Left lobe of liver (tissue), 2 donors: ENCODE measurements at regions not wholly inside any gene's neighbourhood (a gene's known extent, or its start where the extent isn't known, plus 50 kb on each side); places are given as distances from the start of the nearest gene placed in this dataset.
A peak's percentile ranks its signal among the peaks of the same experiment; 100 is the strongest.

Source experiments
- ATAC-seq: fragments of 200-7000 bp; cut with Tn5 transposase; one replicate; pipeline ENCODE4 v1.9.1; 2020; ENCODE audit warnings: mild to moderate bottlenecking, moderate library complexity
- DNase-seq: peaks from one replicate; pipeline ENCODE4 v3.0.0-alpha.2; 2020; ENCODE audit warnings: low spot score
- donor health status: DM: no; HTN: no; CAD: no; lungs with moderate emphysema.
- donor health status: DM: no; HTN: yes; CAD: no.

DNA sequence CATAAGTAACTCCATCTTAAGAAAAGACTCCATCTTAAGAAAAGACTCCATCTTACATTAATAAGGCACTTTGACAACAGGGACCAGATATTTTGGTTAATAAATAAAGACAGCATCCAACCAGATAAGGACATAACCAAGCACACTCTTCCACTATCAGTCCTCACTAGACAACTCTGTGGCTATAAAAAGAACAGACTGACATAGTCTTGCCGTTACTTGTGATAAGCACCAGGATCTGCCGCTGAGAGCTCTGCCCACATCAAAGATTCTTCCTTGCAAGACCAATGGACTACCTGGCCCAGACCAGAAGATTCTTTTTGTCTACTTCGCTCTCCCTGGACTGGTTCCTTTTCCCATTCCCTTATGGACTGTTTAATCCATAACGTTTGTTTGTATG is 667.4 kb downstream of the NYAP2 start:
- ATAC-seq: no peak
- no peak for DNase-seq

DNA sequence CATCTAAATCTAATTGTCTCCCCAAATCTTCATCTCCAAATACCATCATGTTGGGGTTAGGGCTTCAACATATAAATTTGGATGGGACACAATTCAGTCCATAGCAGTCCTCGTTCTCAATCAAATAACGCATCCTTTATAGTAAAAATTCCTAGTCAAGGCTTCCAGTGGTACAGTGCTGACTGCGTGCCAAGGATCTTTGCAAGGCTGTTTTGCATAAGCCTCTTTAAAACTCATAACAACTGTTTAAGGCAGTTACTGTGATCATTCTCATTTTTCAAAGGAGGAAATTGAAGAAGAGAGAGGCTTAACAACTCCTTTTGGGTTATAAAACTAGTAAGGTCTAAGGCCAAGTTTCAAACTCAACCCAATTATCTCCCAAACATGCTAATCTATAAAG is 666.9 kb downstream of the NYAP2 start:
- ATAC-seq (no peak), DNase-seq (no peak)

- ATAC-seq (no peak), DNase-seq (no peak)
Measured at GRCh38 chr2:226064932-226065570, 665.5 kb downstream of the NYAP2 start.

DNA sequence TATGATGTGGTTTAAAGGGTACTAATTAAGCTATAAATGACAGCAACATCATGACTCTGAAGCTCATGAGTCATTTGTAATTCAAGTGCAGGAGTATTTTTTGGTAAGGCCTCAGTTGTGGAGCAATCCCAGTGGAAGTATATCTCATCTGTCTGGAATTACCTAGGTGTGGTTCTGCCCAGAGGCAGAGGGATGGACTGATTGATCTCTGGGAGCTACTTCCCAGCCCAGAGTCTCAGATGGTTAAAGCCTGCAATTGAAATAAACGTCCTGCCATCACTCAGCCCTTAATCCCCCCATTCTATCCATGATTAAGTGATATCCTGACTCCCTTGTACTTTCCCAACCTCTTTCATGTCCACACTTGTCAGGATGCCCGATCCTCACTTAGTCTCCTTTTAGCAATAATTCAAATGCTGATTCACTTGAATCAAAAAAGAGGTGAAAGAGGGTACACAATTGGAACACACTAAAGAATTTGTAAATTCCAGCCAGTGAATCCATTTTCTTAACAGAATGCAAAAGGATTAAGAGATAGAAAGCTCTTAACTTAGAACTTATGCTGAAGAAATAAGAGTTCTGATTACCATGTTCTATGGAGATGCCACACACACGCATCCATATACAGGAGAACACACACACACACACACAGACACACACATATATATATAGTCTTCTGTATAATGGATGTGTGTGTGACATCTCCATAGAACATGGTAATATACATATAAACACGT is 664.4 kb downstream of the NYAP2 start:
- ATAC-seq: no peak
- no peak for DNase-seq

DNA sequence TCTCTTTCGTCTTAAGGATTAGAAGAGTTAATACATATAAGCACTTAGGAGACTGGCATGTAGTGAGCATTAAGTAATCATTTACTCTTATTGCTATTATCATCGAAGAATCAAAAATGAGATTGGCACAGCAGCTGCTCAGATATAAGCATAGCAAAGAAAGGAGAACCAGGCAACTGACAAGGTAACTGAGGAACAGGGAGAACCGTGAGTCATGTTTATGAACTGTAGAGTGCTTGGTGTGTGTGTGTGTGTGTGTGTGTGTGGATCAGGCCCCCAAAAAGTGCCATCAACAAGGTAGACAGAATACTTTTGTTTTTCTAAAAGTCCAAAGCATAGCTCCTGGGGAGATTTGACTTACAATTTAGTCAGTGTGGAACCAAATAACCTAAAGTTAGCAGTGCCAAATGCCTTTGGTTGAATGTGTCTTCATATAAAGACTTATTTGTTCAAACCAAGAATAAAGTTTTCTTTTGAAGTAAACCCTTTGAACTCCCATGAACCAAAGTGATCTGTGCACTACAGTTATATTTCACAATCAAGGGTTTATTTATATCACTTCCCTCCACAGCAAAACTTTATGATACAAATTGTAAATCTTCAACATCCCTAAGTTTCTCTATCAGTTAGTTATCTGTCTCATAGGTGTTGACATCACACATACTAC is 660.6 kb downstream of the NYAP2 start:
- no peak for ATAC-seq
- no peak for DNase-seq

DNA sequence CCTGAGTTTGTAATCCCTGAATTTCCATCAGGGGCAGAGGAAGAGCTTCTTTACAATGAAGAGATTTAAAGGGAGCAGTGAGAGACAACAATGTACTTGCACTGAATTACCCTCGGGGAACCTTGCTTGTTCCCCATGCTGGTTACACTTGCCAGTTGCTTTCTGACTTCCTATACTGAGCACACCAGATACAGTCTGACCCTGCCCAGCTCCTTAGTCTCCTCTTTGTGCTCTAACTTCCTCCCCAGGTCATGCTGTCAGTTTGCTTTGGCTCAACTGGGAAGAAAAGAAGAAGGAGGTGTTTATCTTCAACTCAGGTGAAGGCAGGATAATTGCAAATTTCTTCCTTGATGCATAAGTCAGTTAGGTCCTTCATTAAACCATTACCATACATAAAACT is 658.4 kb downstream of the NYAP2 start:
- no peak for DNase-seq
- ATAC-seq: peak; percentile 34

DNA sequence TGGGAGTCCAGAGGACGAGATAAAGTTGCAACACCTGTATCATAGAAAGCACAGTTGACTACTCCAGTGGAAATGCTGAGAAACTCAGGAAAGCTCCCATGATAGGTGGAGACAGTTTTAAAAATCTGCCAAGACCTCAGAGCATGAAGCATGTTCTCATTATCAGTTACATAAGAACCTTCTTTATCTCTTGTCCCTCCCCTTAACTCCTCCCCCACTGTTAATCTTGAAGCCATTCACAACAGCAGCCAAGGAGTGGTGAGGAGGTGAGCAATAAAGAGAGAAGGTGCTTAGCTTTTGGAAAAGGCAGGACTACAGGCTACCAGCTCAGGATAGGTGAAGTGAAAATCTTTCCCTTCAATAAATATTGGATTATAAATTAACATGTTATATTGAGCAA is 657.9 kb downstream of the NYAP2 start:
- no peak for DNase-seq

DNA sequence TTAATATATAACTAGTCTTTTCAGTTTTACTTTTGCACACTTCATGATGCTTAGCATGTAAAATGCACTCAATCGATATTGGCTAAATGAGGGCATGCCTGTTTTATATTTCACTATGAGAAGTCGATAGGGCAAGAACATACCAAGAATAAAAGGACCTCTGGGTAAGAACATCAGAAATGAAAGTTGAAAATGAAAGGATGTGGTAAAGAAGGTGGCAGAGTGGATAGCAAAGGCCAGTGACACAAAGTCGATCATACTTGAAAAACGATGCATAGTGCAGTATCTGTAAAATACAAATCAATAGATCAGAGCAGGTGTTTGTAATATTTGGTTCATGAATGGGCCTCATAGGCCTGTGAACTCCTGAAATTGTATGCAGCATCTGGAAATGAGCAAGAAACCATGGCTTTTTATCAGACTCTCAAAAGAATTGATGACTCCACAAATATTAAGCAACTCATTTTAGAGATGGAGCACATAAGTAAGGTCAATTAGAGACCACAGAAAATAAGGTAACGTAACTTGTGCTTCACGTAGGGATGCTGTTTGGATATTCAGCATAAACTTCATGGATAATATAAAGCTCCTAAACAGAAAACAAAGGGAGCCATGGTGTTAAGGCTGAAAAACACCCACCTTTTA is 653.4 kb downstream of the NYAP2 start:
- DNase-seq (no peak), ATAC-seq (no peak)

More for the DNA sequence above, 657.9 kb downstream of the NYAP2 start:
- ATAC-seq: no peak

DNA sequence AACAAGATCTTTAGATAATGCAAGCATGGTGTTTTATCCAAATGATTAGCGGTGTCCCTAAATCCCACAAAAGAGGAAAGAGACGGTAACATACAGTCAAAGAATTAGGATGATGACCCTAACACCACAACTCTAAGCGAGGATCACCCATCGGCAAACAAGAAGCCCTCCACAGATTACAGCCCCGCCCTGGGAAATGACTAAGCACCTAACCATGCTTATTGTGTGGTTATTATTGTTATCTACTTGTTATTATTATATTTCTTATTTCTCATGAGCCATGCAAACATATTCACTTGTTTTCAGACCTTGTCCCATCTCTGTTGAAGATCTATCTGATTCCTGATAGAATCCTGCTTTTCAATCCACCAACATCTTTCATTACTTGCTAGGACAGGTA is 651.3 kb downstream of the NYAP2 start:
- ATAC-seq: no peak
- DNase-seq: no peak

GRCh38 chr2:226048611-226049010 is 649.1 kb downstream of the NYAP2 start:
- ATAC-seq (no peak), DNase-seq (no peak)

DNA sequence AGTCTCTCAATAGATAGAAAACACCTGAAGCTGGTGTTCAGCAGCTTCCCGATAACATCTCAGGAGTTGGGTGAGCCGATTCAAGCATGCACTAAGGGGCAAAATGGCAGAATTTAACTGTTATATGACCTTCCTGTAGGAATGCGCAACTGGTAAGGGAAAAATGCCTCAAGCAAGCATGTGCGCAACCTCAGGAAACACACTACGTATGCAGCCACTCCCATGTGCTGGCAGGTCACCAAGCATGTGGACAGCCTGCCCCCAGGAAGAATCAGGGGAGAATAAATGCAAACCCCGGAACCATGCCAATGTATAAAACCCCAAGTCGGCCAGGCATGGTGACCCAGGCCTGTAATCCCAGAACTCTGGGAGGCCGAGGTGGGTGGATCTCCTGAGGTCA is 645.6 kb downstream of the NYAP2 start:
- ATAC-seq (no peak), DNase-seq (no peak)

GRCh38 chr2:226040344-226040900 is 640.9 kb downstream of the NYAP2 start:
- DNase-seq (no peak), ATAC-seq (no peak)

DNA sequence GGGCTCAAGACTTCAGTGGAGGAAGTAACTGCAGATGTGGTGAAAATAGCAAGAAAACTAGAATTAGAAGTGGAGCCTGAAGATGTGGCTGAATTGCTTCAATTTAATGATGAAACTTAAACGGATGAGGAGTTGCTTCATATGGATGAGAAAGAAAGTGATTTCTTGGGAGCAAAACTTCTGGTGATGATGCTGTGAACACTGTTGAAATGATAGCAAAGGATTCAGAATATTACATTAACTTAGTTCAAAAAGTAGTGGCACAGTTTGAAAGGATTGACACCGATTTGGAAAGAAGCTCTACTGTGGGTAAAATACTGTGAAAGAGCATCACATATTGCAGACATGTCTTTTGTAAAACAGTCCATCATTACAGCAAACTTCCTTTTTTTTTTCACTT is 638.0 kb downstream of the NYAP2 start:
- DNase-seq: no peak
- ATAC-seq: no peak

DNA sequence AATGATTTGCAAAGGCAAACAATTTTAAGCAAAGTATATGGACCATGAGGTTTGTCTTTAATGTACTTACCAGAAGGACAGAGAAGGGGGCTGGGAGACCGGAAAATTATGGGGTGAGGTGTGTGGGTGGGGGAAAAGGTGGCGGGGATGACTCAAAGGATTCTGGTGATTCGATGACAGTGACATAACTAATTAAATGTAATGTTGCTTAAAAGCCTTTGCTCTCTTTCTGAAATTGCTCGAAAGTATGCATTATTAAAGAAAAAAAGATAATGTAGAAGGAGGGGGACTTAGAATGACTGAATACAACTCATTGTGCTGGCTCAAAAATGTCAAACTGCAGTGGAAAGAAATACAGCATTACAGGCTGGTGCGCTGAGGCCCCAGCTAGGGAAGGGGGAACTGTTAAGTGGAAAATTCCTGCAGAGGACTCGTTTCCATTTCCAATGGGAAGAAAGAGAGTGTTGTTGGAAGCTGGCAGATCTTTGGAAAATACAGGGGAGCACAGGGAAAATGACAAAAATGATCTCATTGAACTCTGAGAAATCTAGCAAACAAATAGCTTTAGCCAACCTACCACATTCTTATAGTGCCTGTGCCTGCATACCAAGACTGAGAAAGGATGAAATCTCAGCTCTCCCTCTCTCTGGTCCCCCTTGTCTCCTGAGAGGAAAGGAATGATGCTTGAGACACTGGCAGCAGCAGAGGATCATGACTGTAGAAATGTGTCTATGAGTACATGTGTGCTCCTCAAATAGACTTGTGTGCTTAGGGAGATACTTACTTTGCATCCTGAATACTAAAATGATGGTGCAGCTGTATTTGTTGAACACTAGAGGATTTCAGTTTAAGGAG is 632.4 kb downstream of the NYAP2 start:
- DNase-seq: no peak

GRCh38 chr2:226030788-226031646 is 631.5 kb downstream of the NYAP2 start:
- DNase-seq (peak; percentile 61), ATAC-seq (peak; percentile 95)

More for the DNA sequence above, 632.4 kb downstream of the NYAP2 start:
- peak; percentile 7 for ATAC-seq

- DNase-seq (no peak), ATAC-seq (no peak)
Measured at GRCh38 chr2:226030369-226030768, 630.9 kb downstream of the NYAP2 start.

DNA sequence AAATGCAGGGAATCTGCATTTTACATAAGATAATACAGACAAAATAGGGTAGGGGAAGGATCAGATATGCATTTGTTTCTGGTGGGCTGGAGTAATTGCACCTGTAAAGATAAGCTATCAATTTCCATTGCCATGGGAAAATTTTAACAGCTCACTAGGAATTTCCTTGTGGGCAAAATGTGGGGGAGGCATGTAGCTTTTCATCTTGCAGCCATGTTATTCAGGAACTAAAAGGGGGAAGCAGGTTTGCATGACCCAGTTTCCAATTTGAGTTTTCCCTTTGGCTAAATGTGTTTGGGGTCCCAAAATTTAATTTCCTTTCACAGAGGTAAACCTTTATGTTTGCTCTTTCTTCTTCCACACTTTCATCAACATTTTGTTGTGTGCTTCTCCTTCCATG is 624.4 kb downstream of the NYAP2 start:
- DNase-seq (no peak), ATAC-seq (no peak)

DNA sequence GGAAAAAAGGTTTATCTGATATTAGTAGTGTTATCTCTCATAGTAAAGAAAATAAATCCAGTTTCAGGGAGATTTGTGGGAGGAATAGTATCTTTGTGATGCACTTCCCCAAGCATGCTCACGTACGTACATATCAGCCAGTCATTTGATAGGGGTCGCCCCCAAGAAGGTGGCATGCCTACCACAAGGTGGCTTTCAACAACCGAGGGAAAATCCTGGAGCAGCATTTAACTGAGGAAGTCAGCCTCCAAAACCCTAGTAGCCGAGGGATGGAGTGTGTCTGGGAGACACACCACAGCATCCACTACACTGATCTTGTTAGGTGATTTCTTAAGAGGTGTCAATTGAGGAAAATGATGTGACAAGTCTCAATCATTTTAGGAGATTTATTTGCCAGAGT is 623.9 kb downstream of the NYAP2 start:
- DNase-seq: no peak
- ATAC-seq: no peak

GRCh38 chr2:226020956-226021355 is 621.4 kb downstream of the NYAP2 start:
- ATAC-seq: no peak

DNA sequence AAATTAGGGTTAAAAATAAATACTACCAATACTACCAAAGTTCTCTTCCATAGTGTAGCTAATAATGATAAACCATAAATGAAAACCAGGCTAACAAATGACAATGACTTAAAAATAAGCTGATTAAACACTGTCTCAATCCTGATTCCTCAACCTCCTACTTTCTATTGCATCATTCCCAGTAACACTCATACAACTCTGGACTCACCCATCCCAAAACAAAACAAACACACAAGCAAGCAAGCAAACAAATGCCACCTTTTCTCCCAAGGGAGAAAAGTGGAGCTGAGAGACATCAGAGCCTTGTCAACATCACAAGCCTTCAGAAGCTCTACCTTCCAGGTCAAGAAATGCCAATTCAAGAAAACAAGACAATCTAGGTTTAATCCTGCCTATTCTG is 620.7 kb downstream of the NYAP2 start:
- ATAC-seq: no peak
- DNase-seq: no peak

More at GRCh38 chr2:226020956-226021355, 621.4 kb downstream of the NYAP2 start:
- no peak for DNase-seq
